Fibroblast of lung (primary cell): ENCODE measurements at regions not wholly inside any gene's neighbourhood (a gene's known extent, or its start where the extent isn't known, plus 50 kb on each side); places are given as distances from the start of the nearest gene placed in this dataset.

ENCODE experiments used
- CTCF ChIP-seq, 2 donors: IDR thresholded peaks in 1 of 2; conservative IDR thresholded peaks in 1 of 2; 1 replicate in 1 of 2; 2 replicates in 1 of 2; pipeline ENCODE4 v1.5.1; 2011 to 2012; ENCODE audit warnings: low read length in 2 of 2, control low read depth in 1 of 2, inconsistent platforms in 1 of 2, low read depth in 1 of 2, mild to moderate bottlenecking in 1 of 2
- EZH2 ChIP-seq: IDR thresholded peaks from 2 replicates; pipeline ENCODE4 v1.5.1; 2012; ENCODE audit warnings: low read length, control low read depth, mild to moderate bottlenecking; ENCODE audit errors: missing control alignments

GRCh38 chrX:84933956-84934556, 69.6 kb upstream of the APOOL start:
- no peak for TF ChIP-seq CTCF (conservative IDR thresholded peaks at IDR 0.05 in 1 of 2, IDR thresholded peaks at IDR 0.05 in 1 of 2; ENCODE audit: low read depth in 1 of 2, low read length in 2 of 2)
- TF ChIP-seq EZH2: no peak
